ENCODE measurements at regions not wholly inside any gene's neighbourhood (a gene's known extent, or its start where the extent isn't known, plus 50 kb on each side); places are given as distances from the start of the nearest gene placed in this dataset.

DNA sequence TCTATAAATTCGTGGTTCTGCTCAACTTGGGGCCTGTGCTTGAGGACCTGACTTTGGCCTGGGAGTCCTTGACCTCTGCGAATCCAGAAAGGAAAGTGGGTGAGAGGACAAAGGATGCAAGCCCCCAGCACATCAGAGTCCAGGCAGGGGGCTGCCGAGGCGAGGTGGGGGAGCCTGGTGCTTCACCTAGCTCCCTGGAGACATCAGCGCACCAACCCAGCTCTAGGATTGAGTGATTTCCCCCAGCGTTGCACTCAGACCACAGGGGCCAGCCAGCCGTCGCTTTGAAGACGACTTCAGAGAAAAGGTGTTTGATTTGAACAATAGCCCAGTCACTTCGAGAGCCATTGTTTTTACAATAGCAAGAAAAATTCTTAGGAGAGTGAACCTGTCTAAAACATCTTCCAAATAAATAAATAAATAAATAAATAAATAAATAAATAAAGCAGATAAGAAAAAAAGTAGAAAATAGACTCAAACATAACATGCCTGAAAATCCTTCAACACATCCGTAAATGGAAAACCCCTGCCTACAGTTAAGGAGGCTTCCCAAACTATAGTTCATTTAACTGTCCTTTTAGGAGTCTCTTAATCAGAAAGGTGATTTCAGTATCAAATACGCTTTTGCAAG is 180.9 kb downstream of the RBFOX3 start:
- TF ChIP-seq CEBPB (IDR thresholded peaks at IDR 0.05) = no peak
- TF ChIP-seq FOXM1 (IDR thresholded peaks at IDR 0.05; ENCODE audit: borderline replicate concordance, low read depth) = no peak
- TF ChIP-seq NFIC (IDR thresholded peaks at IDR 0.05) = no peak
- no peak for TF ChIP-seq TAF1 (IDR thresholded peaks at IDR 0.05; ENCODE audit: low read depth)
- no peak for TF ChIP-seq USF1 (IDR thresholded peaks at IDR 0.05)
